NCI-H146 (cell line): ENCODE measurements at regions not wholly inside any gene's neighbourhood (a gene's known extent, or its start where the extent isn't known, plus 50 kb on each side); places are given as distances from the start of the nearest gene placed in this dataset.
"Not testable (repeated sequence)": the region's sequence is repeated elsewhere in the genome, so short reads cannot be mapped to it uniquely, and the experiment has no call there.

ENCODE experiments used
- DNase-seq: peaks from one replicate; lab custom pipeline; 2025; lab: John Stamatoyannopoulos, UW

DNA sequence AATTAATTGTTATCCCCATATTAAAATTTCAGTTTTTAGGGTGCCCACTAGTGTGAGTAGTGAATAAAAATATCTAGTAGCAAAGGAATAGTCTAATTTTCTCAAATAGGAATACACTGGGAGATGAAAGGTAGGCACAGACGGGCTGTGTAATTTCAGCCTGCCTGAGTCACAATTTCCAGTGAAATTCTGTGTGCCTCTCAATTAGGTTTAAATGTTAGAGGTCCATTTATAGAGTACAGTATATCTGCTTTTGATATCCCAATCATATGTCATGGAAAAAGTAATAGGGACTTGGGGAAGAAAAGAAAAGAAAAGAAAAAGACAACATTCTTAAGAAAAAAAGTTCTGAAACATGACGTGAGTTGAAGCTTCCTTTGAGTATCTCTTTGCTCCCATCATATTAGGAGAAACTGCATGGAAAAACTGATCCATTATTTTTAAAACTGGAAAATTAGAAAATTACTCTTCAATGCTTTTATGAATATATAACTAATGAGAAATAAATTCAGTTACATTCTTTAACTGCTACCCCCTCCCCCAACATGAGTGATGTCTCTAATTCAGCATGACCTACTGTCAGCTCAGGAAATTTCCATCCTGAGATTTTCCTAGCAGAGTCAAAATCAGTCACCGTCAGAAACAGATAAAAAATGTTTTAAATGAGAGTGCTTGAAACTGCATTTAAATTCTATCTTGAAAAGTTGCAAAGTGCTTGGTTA, 473.8 kb upstream of the HSF2 start:
- DNase-seq = no peak

DNA sequence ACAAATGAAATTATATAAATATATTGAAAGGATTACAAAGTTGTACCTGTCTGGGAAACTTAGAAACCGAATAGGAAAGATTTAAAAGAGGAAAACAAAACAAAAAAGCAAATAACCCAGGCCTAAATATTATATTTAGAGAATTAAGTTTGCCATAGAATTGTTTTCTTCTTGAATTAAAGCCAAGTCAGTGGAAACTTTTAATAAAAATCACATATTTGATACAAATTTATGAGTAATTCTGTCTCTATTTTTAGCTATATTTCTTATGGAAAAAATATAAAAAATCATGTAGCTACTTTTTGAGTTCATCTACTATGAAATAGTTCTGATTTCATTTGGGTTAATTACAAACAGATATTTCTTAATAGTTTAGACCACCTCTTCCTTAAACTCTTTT, 470.2 kb upstream of the HSF2 start:
- DNase-seq = no peak

DNA sequence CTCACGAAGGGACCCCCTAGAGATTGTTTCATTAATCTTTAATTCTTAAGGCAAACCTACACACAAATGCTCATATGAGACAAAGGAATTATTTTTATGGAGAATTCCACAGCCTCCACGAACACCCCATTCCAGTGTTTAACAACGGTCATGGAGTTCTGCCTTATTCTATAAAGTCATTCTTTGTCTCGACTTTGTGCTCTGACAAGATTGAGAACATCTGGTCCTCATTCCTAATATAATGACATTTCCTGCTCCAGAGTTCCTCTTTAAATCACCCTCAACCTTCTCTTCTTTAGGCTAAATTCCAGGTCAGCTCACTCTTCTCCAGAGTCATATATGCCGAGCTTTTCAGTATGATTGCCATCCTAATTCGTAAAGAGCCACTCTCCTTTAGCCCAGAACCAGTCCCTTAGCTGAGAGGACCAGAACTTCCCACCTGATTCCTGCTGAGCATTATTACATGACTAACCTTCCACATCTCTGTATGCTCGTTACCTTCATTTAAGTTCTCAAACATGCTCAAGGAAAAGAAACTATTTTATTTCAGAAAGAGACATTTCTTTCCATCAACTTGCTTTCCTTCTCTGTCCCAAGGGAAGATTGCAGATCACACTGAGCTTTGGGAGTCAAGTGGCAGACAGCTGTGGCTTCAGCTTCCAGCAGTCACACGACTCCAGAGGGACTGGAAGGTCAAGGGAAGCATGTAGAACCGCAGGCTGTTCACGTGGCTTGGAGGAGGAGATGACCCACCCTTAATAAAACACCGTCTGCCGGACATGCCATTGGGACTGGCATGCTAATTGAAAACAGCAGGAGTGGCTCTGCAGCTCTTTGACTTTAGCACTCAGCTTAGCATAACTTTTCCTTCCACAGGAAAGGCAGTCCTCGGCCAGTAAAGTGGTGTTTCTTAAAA, 467.1 kb upstream of the HSF2 start:
- DNase-seq = no peak

DNA sequence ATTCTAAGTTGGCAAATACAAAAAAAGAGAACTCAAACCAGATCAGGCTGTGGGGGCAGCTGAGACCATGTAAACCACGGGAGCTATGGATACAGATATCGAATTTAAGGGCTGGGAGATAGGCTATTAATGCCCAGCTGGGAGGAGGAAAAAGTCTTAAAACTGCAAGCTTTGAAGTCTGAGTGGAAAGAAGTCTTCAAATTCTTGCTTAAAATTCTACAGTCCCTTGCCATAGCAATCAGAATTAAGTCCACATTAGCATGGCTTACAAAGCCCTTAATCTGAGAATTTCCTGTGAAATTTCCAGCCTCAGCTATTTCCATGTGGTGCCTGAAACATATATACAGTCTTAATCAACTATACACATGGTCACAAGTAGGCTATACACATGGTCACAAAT, 465.0 kb upstream of the HSF2 start:
- DNase-seq = no peak

DNA sequence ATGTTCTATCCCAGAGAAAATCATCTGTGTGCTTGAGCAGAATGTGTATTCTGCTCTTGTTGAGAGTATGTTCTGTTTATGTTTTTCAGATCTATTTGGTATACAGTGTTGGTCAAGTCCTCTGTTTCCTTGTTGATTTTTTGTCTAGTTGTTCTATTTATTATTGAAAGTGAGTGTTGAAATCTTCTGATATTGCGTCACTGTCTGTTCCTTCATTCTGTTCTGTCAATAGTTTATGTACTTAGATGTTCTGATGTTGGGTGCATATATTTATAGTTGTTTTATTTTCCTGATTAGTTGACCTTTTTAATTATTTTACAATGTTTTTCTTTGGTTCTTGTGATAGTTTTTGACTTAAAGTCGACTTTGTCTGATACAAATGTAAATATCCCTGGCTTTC, 458.7 kb upstream of the HSF2 start:
- no peak for DNase-seq

DNA sequence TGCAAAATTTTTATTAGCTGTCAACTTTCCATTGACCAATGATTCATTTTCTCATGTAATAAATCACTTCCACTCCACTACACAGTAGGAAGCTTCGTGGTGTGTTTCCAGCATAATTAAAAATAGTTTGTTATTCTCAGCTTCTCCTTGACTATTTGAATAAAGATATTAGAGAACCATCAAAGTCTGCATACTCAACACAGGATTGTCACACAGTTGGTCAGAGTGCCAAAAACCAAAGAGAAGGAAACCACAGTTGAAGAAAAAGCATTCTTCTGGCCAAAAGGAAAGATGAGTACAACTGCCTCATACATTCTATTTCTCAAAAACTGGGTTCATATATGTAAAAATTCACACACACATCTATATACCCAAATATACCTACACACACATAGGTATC, 455.1 kb upstream of the HSF2 start:
- no peak for DNase-seq

DNA sequence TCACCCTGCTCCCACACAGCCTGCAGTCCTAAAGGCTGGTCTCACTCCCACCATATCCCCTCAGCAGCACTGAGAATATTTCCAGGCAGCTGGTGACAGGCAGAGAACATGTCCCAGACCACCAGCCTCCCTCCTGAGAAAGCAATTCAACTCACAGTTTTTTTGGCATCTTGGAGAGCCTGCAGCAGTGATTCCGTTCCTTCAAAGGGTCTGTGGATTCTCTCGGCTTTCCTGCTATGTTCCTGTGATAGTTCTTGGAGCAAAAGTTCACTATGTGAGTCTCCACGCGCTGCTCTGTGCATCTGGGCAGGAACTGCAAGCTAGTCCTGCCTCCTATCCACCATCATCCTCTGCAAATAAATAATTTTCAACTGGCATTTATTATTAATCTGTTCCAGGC, 448.3 kb upstream of the HSF2 start:
- no peak for DNase-seq

DNA sequence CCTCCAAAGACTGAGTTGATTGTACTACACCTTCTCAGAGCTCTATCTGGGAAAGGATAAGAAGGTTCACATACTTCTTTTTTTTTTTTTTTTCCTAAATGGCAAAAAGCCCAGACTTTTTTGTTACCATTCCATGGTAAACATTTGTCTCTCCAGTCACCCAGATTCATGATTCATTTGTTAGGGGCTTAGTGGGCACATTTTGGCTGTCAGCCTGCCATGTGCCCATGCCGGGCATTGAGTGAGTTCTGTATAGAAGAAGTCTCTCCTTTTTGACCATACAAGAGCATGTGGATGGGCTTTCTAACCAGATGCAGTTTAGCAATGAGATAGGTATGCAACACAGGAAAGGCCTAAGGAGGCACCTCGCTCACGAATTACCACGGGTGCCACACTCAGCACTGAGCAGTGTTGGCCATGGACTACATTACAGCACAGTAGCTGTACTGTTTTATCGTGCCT, 447.5 kb upstream of the HSF2 start:
- no peak for DNase-seq

DNA sequence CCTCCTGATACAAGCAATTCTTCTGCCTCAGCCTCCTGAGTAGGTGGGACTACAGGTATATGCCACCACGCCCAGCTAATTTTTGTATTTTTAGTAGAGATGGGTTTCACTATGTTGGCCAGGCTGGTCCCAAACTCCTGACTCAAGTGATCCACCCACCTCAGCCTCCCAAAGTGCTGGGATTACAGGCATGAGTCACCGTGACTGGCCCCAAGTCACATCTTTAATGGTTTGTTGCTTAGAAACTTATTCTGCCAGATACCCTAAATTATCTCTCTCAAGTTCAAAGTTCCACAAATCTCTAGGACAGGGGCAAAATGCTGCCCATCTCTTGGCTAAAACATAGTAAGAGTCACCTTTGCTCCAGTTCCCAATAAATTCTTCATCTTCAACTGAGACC, 444.1 kb upstream of the HSF2 start:
- not testable (repeated sequence) for DNase-seq

DNA sequence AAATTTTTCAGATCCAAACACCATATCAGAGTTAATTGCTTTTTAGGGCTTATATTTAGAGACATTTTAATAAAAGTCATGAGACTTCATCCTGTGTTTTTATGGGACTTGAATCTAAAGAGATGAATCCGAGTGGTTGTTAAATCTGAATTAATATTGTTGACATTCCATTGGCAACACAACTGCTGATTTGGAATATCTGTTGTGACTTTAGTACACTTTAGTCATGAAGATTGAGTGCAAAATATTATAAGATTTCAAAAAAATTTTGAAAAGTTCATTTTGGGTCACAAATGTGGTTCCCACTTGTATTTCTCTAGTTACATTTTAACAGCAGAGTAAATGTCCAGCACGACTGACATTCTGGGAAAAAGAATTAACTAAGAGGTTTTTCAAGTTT, 442.7 kb upstream of the HSF2 start:
- DNase-seq = no peak

DNA sequence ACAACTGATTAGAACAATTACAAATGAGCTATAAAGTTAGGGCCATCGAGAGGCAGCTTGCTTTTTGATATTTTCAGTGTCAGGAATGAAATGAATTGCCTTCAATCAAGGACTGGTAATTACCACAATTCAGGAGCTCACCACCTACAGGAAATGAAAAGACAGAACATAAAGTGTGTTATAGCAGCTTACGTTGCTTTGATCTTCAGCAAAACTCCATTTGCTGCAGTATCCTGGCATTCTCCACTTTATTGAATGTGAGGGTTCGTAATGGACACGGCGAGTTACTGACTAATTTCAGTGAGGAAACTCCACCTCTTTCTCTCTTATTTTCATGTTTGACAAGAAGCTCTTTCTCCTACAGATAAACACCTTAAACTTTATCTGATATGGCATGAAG, 440.0 kb upstream of the HSF2 start:
- no peak for DNase-seq

DNA sequence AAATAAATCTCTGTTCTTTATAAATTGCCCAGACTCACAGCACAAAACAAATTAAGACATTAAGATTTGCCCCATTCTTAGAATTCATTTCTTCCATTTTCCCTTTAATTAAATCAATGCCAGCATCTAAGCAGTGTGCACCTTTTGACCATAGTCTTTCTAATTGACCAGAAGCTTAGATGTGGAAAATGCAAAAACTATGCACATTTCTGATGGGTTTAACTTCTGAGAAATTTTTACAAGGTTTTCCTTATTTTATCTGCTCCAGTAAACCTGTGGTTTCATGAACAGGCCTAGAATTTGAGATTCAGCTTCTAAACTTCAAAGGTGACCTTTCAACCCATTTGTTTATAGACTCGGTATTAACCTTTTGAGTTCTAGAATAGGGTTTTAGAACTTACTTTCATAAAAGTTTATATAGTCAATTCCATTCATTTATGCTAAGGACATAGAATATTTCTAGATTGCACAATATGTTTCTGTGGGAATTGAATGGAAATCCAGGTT, 437.8 kb upstream of the HSF2 start:
- no peak for DNase-seq

DNA sequence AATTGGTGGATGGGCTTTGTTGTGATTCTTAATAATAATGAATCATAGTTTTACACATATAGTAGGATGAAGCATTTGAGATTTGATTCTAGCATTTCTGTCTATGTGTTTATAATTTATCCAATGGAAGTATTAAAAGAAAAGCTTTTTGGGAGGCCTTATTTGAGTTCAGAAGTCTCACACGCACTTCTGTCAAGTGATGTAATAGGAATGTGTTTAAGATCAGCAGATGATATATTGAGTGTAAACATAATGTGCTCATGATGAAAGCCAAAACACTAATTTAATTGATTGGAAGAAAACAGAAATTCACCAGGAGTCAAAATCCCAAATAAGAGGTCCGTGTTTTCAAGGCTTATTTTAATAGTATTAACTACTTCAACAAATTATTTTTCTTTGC, 435.6 kb upstream of the HSF2 start:
- DNase-seq = no peak

DNA sequence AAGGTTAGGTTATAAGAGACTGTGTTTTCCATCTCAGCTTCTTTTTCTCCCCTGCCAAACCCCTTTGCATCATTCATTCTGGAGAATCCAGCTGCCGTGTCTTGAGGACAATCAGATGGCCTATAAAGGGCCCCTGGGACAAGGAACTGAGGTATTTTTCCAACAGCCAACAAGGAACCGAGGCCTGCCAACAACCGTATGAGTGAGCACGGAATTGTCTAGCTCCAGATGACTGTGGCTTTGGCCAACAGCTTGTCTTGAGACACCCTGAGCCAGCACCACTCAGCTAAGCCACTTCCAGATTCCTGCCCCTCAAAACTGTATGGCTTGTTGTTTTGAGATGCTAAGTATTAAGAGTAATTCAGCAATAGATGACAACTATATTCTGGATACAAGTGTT, 433.7 kb upstream of the HSF2 start:
- DNase-seq = no peak

DNA sequence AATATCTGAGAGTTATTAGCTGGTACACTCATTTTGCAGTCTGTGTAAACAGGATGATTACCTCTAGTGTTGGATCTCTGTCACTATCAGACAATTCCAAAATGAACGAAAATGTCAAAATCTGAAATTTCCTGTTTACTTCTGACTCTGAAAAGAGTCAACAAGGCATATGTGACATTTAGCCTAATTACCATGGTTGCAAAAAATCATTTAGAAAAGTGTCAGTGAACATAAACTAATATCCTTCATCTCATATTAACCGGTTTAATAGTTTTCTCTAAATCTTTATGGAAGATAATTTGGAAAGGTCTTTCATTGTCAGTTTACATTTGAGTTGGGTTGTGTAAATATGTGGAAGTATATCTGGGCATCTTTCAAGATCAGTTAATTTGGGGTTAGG, 431.8 kb upstream of the HSF2 start:
- no peak for DNase-seq

DNA sequence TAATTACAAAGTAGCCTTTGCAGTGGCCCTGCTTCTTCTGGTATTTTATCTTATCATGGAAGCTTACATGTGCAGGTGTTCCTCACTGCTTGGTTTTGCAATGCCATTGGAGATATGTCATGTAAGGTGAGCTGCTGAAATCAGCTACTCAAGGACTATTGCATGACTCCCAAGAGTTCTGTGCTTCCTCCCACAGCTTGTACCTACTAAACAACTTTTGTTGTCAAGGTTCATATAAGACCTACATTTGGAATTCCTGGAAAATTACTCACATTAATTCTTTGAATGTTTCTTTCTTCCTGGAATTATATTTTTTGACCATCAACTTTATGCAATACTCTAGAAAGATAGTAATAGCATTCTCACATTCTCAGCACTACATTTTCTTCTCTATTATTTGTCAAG, 427.5 kb upstream of the HSF2 start:
- DNase-seq = no peak

DNA sequence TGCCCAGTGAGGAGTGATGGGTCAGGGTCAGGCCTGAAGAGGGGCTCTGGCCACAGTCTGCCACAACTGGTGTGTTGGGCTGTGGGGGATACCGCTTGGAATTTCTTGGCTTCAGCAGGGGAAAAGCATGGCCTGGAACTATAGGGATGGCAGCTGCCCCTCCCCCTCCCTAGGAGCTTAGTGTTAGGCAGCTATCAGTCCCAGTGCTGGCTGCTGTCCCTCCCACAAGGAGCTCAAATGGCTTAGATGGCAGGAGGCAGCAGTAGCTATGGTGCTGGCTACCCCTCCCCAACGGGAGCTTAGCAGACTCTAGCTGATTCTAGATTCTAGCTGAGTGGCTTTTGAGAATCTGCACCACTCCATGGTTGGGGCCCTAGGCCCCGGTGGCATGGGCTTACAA, 414.5 kb upstream of the HSF2 start:
- no peak for DNase-seq

DNA sequence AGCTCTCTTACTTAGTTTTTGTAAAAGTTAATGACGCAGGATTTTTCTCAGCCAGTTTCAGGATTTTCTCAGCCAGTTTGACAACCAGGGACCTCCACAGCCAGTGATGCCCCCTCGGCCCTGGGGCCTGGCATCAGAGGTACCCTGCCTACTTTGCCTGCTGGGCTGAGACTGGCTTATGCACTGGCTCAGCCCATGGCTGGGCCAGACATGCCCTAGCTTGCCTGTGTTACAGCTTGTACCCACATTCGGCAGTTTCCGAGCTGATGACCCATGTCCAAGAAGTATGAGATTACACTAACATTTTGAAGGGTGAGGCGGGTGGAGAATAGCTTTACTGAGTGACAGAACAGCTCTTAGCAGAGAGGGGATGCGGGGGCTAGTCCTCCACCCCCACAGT, 406.1 kb upstream of the HSF2 start:
- no peak for DNase-seq

DNA sequence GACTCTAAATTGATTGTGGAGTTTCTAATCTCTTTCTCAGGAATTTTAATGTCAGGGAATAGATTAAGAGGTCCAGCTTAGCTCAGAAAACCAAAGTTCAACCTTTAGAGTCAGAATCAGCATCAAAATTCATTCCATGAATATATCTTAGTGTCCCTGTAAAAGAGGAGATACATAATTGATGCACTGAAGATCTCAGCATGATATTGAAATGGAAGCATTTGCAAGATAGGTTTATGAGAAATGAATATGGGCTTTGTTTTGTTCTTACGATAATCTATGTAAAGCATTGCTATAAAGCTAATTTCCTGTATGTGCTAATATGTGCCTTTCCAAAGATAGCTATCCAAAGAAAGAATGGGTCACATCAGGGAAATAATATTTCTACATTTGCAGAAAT, 404.5 kb upstream of the HSF2 start:
- no peak for DNase-seq

DNA sequence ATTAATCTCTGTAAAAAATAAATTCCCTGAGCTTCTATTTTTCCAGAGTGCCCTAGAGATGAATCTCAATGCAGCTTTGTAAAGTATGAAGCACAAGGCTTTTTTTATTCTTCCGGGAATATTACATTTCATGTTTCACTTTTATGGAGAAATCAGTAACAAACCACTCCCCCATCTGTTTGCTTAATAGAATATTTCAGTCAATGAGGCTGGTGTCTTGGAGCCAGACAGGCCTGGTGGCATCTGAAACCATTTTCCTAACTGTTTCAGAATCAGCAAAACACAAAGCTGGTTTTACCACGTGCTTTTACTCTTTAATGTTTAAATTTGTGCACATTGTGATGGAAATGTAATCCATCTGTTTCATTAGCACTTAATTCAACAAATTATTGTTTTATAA, 400.8 kb upstream of the HSF2 start:
- no peak for DNase-seq

DNA sequence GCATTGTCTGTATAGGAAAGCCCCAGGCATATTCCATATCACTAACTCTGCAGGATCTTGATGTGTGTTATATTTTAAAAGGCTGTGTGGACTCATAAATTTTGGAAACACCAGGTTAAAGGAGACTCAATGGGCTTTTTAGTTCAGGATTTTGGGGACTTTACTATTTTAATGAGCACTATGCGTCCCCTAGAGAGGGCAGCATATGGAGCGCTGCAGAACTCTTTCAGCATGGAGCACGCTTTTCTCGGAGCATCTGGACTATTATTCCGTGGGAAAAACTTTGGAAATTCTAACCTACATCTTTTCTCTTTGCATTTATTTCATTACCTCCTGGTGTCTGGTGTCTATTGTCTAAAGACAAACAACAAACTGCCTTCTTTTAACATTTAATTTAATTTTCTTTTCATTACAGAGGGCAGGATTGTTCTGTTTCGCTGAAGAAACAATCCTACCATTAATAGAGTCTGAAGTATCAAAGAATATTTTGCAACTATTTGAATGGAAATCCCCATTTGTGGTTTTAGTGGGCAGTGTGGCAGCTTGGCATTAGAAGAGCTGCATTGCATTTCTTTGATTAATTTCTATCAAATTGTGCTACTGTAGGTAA, 399.9 kb upstream of the HSF2 start:
- DNase-seq = no peak

DNA sequence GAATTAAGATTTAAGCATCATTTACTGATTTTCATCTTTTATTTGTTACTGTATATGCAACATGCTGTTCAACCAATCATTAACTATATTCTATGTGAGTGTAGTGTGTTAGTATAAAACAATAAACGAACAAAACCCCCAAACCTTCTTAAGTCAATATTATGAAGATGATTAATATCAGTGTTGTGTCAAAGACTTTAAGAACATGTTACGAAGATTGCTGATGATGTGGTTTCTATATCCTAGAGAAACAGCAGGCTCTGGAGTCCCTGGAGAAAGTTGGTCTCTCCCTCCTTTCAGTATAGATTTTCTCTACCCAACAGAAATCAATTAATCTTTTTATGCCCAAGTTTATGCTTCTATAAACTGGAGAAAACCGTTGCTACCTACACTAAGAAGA, 393.8 kb upstream of the HSF2 start:
- no peak for DNase-seq

DNA sequence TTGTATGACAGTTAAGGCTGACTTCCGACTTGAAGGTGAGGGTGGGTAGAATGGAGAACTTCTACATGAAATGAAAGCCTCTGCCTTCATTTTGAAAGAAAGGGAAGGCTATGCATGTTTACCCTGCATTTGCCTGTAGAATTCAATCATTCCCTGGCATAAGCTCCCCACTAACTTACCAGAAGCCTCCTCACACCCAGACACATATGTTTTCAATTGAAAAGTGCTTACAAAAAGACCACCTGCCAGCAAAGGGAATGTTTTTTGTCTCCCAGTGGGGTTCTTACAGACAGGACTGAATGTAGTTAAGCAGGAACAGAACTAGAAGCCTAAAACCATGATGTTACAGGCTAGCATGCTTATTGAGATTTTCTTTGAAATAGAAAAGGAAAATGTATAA, 392.1 kb upstream of the HSF2 start:
- no peak for DNase-seq
